ENCODE measurements at regions not wholly inside any gene's neighbourhood (a gene's known extent, or its start where the extent isn't known, plus 50 kb on each side); places are given as distances from the start of the nearest gene placed in this dataset.

- TF ChIP-seq CTCF (IDR thresholded peaks at IDR 0.05) = no peak
- TF ChIP-seq POLR2AphosphoS5 (IDR thresholded peaks at IDR 0.05) = no peak
- TF ChIP-seq EP300 (IDR thresholded peaks at IDR 0.05) = no peak
- no peak for TF ChIP-seq POLR2A (IDR thresholded peaks at IDR 0.05; ENCODE audit: low read depth)
Measured at GRCh38 chr14:65279510-65279909, 133.0 kb upstream of the FUT8 start.

Data from esophagus muscularis mucosa (tissue), 4 donors.